ENCODE measurements at regions not wholly inside any gene's neighbourhood (a gene's known extent, or its start where the extent isn't known, plus 50 kb on each side); places are given as distances from the start of the nearest gene placed in this dataset.

- POLR2A ChIA-PET, result no interaction called here
- H3K4me3 ChIP-seq (ENCODE audit: low read depth in 2 of 2, low read length in 1 of 2), result no peak overlapping the region
- no peaks in the 10 kb centered on the region for H3K9me2 ChIP-seq
- H3K79me2 ChIP-seq (ENCODE audit: insufficient read depth), result no peaks in the 10 kb centered on the region
- CTCF ChIA-PET, result interaction anchor here (0.6 to 1.3 kb wide), 2 partner anchors 30 to 939 kb away, joined by 3 read pairs; no protein-coding TSS in a partner anchor
- H3F3A ChIP-seq (replicated peaks; ENCODE audit: insufficient read depth), result no peaks in the 10 kb centered on the region
- H3K27ac ChIP-seq (ENCODE audit: low read depth in 2 of 2, low read length in 1 of 2), result no peak overlapping the region
- H4K20me1 ChIP-seq (ENCODE audit: insufficient read depth), result no peaks in the 10 kb centered on the region
- no peak overlapping the region for H3K4me2 ChIP-seq
- no peaks in the 10 kb centered on the region for H3K4me1 ChIP-seq (ENCODE audit: control insufficient read depth in 1 of 2, insufficient read depth in 2 of 2, low read depth in 1 of 2, low read length in 1 of 2)
- no peak for TF ChIP-seq MEF2A (IDR thresholded peaks at IDR 0.05; ENCODE audit: borderline replicate concordance, low read depth)
- TF ChIP-seq PBX3 (IDR thresholded peaks at IDR 0.05), result no peak
- H2AFZ ChIP-seq (ENCODE audit: low read depth), result no peak overlapping the region
- no peaks in the 10 kb centered on the region for H3K9me3 ChIP-seq
- no peak for DNase-seq
- no peaks in the 10 kb centered on the region for H3K27me3 ChIP-seq (ENCODE audit: insufficient read depth)
- no peak overlapping the region for H3K9ac ChIP-seq
- 67% methylated on average over 2 of the region's 2 CpGs for WGBS (ENCODE audit: low lambda C conversion rate)
- H3K36me3 ChIP-seq (replicated peaks in 1 of 2; ENCODE audit: control insufficient read depth in 1 of 2, insufficient read depth in 2 of 2, low read length in 1 of 2), result no peaks in the 10 kb centered on the region
These were observed 255.2 kb upstream of the DDHD1 start for GRCh38 chr14:53408175-53408879.

- Histone ChIP-seq H3K27ac (ENCODE audit: low read depth in 2 of 2, low read length in 1 of 2) (no peak overlapping the region), H3K79me2 (ENCODE audit: insufficient read depth) (no peaks in the 10 kb centered on the region), H3K36me3 (replicated peaks in 1 of 2; ENCODE audit: control insufficient read depth in 1 of 2, insufficient read depth in 2 of 2, low read length in 1 of 2) (no peaks in the 10 kb centered on the region), H3K9me2 (no peaks in the 10 kb centered on the region), H4K20me1 (ENCODE audit: insufficient read depth) (no peaks in the 10 kb centered on the region), H3K4me1 (ENCODE audit: control insufficient read depth in 1 of 2, insufficient read depth in 2 of 2, low read depth in 1 of 2, low read length in 1 of 2) (no peaks in the 10 kb centered on the region), H3K9ac (no peak overlapping the region), H3F3A (replicated peaks; ENCODE audit: insufficient read depth) (no peaks in the 10 kb centered on the region), H2AFZ (ENCODE audit: low read depth) (no peak overlapping the region), H3K4me3 (ENCODE audit: low read depth in 2 of 2, low read length in 1 of 2) (no peak overlapping the region), H3K9me3 (no peaks in the 10 kb centered on the region), H3K27me3 (ENCODE audit: insufficient read depth) (no peaks in the 10 kb centered on the region), H3K4me2 (no peak overlapping the region)
- 15% methylated on average over 1 of the region's 1 CpG for WGBS (ENCODE audit: low lambda C conversion rate)
- ChIA-PET CTCF (interaction anchor here (0.6 kb wide), 1 partner anchor 823 kb away, joined by 3 read pairs; no protein-coding TSS in a partner anchor), POLR2A (no interaction called here)
- TF ChIP-seq ZBTB33 (IDR thresholded peaks at IDR 0.05; ENCODE audit: borderline replicate concordance, low read depth), result no peak
- no peak for TF ChIP-seq PBX3 (IDR thresholded peaks at IDR 0.05)
- no peak for TF ChIP-seq JUND (IDR thresholded peaks at IDR 0.05)
- no peak for TF ChIP-seq IRF3 (IDR thresholded peaks at IDR 0.05; ENCODE audit: low read depth, low read length)
- no peak for TF ChIP-seq FOXJ3 (CRISPR knock-in tag; IDR thresholded peaks at IDR 0.05)
- no peak for TF ChIP-seq NFIC (IDR thresholded peaks at IDR 0.05; ENCODE audit: borderline replicate concordance)
- TF ChIP-seq FOXM1 (IDR thresholded peaks at IDR 0.05; ENCODE audit: low read depth), result no peak
- no peak for TF ChIP-seq USF2 (IDR thresholded peaks at IDR 0.05; ENCODE audit: borderline replicate concordance, low read depth, low read length)
- TF ChIP-seq TCF12 (IDR thresholded peaks at IDR 0.05), result no peak
- DNase-seq, result no peak
These were observed 253.4 kb upstream of the DDHD1 start for GRCh38 chr14:53406519-53406918.
